Astrocyte of the spinal cord (primary cell): ENCODE measurements at regions not wholly inside any gene's neighbourhood (a gene's known extent, or its start where the extent isn't known, plus 50 kb on each side); places are given as distances from the start of the nearest gene placed in this dataset.

ENCODE experiments used
- DNase-seq: peaks from one replicate; pipeline ENCODE4 v3.0.0; 2011; ENCODE audit warnings: low read depth, low spot score
- H3K4me3 ChIP-seq: 2 replicates; pipeline ENCODE4 v1.5.1; 2011; ENCODE audit warnings: low read depth, mild to moderate bottlenecking, low read length, moderate library complexity
- CTCF ChIP-seq: IDR thresholded peaks from 2 replicates; pipeline ENCODE4 v1.5.1; 2012; ENCODE audit warnings: low read depth, mild to moderate bottlenecking, low read length, inconsistent platforms
- in situ Hi-C: cut with HindIII; loops from 2 replicates; pipeline ENCODE4 v1.10.0; 2017; ENCODE audit warnings: low sequenced_read_pairs

DNA sequence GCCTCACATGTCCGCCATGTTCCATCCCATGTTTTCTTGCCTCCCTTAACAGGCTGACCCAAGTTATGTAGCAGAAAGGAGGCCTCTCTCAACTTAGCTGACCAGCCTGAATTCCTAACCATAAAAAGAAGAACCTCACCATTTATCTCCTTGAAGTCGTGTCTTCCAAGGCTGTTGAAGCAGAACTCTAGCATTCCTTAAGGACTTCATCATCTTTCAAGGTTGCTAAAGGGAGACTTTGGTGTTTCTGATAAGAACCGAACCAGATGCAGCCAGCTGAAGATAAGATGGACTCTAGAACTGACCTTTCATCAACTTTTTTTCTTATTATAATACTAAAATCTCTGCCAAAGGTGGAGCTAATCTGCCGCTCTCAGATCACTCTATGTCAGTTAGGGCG is 571.7 kb upstream of the SLC35B3 start:
- in situ Hi-C loops, result no loop called here
- H3K4me3 ChIP-seq, result no peak overlapping the region
- DNase-seq, result no peak
- no peak for TF ChIP-seq CTCF

DNA sequence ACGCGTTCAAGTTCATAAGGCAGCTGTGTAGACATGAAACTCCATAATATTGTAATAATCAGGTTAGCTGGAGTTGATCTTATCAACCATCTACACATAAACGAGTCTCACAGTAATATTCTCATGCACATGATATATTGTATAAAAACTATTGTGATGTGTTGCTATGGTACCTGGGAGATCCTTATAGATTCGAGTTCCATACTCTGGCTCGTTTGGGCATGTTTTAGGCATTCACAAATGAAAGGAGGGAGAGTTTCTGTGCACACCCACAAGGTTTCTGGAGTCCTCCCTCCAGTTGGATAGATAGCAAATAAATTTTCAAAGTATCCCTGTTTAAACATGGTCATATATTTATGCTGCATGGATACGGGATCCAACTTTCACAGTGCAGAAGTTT is 567.5 kb upstream of the SLC35B3 start:
- TF ChIP-seq CTCF, result no peak
- no peak overlapping the region for H3K4me3 ChIP-seq

DNA sequence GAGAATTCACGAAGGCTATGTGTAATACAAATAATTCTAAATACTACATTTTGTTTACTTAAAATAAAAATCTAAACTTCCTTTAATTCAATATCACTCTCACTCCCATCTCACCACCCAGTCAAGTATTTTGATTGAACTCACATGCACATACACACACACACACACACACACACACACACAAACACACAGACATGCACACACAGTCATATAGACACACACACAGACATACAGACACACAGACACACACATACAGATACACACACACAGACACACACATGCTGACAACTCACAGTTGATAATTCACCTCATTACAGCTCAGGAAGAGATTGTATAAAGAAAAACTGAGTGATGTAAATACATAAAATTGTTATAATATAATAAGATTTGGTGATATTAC is 559.8 kb upstream of the SLC35B3 start:
- in situ Hi-C loops, result no loop called here
- DNase-seq, result no peak
- no peak overlapping the region for H3K4me3 ChIP-seq
- no peak for TF ChIP-seq CTCF

More for the DNA sequence above, 567.5 kb upstream of the SLC35B3 start:
- DNase-seq, result no peak
- in situ Hi-C loops, result no loop called here

- no peak for DNase-seq
- in situ Hi-C loops, result no loop called here
- no peak overlapping the region for H3K4me3 ChIP-seq
- TF ChIP-seq CTCF, result no peak
Observed at GRCh38 chr6:8993111-8993510, 557.8 kb upstream of the SLC35B3 start.

DNA sequence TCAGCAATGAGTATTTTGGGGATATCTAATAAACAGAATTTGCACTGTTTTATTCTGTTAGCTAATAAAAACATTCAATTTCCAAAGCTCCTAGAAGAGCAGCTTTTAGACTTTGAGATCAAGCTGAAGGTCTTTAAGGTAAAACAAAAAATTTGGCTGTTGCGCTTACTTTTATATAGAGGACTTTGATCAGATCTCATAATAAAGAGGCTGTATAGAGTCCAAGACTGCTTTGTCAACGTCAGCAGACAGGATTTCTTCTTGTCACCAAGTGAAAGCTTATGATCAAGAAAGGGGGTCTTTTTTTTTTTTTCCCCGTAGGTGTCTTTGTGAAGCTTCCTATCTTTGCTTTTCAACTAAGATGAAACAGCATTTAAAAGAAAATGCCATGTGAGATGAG is 556.5 kb upstream of the SLC35B3 start:
- H3K4me3 ChIP-seq, result no peak overlapping the region
- no peak for DNase-seq
- TF ChIP-seq CTCF, result no peak
- in situ Hi-C loops, result no loop called here

- H3K4me3 ChIP-seq, result no peak overlapping the region
- no peak for TF ChIP-seq CTCF
- no peak for DNase-seq
- in situ Hi-C loops, result no loop called here
Observed at GRCh38 chr6:8990075-8990474, 554.7 kb upstream of the SLC35B3 start.

GRCh38 chr6:8983202-8983688 is 547.9 kb upstream of the SLC35B3 start:
- peak; percentile 93 for TF ChIP-seq CTCF
- peak; percentile 59 for DNase-seq
- no peak overlapping the region for H3K4me3 ChIP-seq
- in situ Hi-C loops, result no loop called here
